CD4-positive, alpha-beta T cell treated with Interleukin-2 at 100 ng/mL for 4 hours (primary cell): ENCODE measurements at regions not wholly inside any gene's neighbourhood (a gene's known extent, or its start where the extent isn't known, plus 50 kb on each side); places are given as distances from the start of the nearest gene placed in this dataset.
"Not testable (repeated sequence)": the region's sequence is repeated elsewhere in the genome, so short reads cannot be mapped to it uniquely, and the experiment has no call there.

ENCODE experiments used
- DNase-seq: peaks from one replicate; pipeline ENCODE4 v3.0.0-alpha.2; 2020; ENCODE audit warnings: low spot score

GRCh38 chr1:116185161-116185701 lies 74.0 kb downstream of the MAB21L3 start:
- DNase-seq: no peak

- DNase-seq: no peak
Observed at GRCh38 chr1:116189481-116189880, 78.3 kb downstream of the MAB21L3 start.

- DNase-seq: no peak
Observed at GRCh38 chr1:116191294-116191693, 80.1 kb downstream of the MAB21L3 start.

GRCh38 chr1:116193768-116194167 lies 82.6 kb downstream of the MAB21L3 start:
- DNase-seq: no peak

GRCh38 chr1:116194568-116194967 lies 83.4 kb downstream of the MAB21L3 start:
- DNase-seq: no peak

GRCh38 chr1:116195077-116195868 lies 84.1 kb downstream of the MAB21L3 start:
- DNase-seq: no peak

GRCh38 chr1:116200343-116200742 lies 89.1 kb downstream of the MAB21L3 start:
- not testable (repeated sequence) for DNase-seq

- no peak for DNase-seq
Observed at GRCh38 chr1:116201911-116202310, 90.7 kb downstream of the MAB21L3 start.

- no peak for DNase-seq
Observed at GRCh38 chr1:116203181-116203723, 92.1 kb downstream of the MAB21L3 start.

- DNase-seq: no peak
Observed at GRCh38 chr1:116203920-116204319, 92.7 kb downstream of the MAB21L3 start.

GRCh38 chr1:116205941-116206679 lies 94.9 kb downstream of the MAB21L3 start:
- no peak for DNase-seq

- no peak for DNase-seq
Observed at GRCh38 chr1:116207126-116207735, 96.0 kb downstream of the MAB21L3 start.

- no peak for DNase-seq
Observed at GRCh38 chr1:116208136-116208535, 96.9 kb downstream of the MAB21L3 start.

GRCh38 chr1:116211294-116211693 lies 100.1 kb downstream of the MAB21L3 start:
- DNase-seq: no peak

- DNase-seq: no peak
Observed at GRCh38 chr1:116218922-116219321, 107.7 kb downstream of the MAB21L3 start.

GRCh38 chr1:116219651-116220434 lies 108.6 kb downstream of the MAB21L3 start:
- DNase-seq: no peak

- no peak for DNase-seq
Observed at GRCh38 chr1:116224111-116224510, 112.9 kb downstream of the MAB21L3 start.

GRCh38 chr1:116224561-116224960 lies 113.4 kb downstream of the MAB21L3 start:
- DNase-seq: no peak

- DNase-seq: no peak
Observed at GRCh38 chr1:116226017-116226416, 114.8 kb downstream of the MAB21L3 start.

GRCh38 chr1:116228511-116228910 lies 117.3 kb downstream of the MAB21L3 start:
- DNase-seq: no peak

- no peak for DNase-seq
Observed at GRCh38 chr1:116230712-116231111, 119.5 kb downstream of the MAB21L3 start.

GRCh38 chr1:116231752-116232151 lies 120.6 kb downstream of the MAB21L3 start:
- DNase-seq: no peak
